GM12873 (cell line): ENCODE measurements at regions not wholly inside any gene's neighbourhood (a gene's known extent, or its start where the extent isn't known, plus 50 kb on each side); places are given as distances from the start of the nearest gene placed in this dataset.

Experiments
- TF ChIP-seq, protein P1 (sequence below): IDR thresholded peaks from 2 replicates; pipeline ENCODE4 v1.5.1; 2012; ENCODE audit warnings: low read depth, mild to moderate bottlenecking, moderate library complexity, low read length, control low read depth; ENCODE audit not compliant: insufficient read depth; ENCODE audit errors: missing control alignments

DNA sequence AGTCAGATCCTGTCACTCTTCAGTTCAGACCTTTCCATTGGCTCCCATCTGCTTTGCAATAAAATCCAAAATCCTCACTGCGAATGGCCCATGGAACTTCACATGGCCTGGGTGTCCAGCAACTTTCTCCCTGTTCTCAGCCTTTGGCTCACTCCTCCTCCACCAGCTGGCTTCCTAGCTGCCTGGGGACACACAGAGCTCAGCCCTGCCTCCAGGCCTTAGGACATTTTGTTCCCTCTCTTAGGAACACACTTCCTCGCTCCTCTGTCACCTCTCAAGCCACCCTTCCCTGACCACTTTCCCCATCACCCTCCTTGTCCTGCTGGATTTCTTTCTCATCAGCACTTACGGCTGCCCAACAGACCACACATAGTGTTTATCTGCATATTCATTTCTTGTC lies 419.6 kb downstream of the MED13L start:
- TF ChIP-seq, protein P1, sequence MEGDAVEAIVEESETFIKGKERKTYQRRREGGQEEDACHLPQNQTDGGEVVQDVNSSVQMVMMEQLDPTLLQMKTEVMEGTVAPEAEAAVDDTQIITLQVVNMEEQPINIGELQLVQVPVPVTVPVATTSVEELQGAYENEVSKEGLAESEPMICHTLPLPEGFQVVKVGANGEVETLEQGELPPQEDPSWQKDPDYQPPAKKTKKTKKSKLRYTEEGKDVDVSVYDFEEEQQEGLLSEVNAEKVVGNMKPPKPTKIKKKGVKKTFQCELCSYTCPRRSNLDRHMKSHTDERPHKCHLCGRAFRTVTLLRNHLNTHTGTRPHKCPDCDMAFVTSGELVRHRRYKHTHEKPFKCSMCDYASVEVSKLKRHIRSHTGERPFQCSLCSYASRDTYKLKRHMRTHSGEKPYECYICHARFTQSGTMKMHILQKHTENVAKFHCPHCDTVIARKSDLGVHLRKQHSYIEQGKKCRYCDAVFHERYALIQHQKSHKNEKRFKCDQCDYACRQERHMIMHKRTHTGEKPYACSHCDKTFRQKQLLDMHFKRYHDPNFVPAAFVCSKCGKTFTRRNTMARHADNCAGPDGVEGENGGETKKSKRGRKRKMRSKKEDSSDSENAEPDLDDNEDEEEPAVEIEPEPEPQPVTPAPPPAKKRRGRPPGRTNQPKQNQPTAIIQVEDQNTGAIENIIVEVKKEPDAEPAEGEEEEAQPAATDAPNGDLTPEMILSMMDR, result no peak

DNA sequence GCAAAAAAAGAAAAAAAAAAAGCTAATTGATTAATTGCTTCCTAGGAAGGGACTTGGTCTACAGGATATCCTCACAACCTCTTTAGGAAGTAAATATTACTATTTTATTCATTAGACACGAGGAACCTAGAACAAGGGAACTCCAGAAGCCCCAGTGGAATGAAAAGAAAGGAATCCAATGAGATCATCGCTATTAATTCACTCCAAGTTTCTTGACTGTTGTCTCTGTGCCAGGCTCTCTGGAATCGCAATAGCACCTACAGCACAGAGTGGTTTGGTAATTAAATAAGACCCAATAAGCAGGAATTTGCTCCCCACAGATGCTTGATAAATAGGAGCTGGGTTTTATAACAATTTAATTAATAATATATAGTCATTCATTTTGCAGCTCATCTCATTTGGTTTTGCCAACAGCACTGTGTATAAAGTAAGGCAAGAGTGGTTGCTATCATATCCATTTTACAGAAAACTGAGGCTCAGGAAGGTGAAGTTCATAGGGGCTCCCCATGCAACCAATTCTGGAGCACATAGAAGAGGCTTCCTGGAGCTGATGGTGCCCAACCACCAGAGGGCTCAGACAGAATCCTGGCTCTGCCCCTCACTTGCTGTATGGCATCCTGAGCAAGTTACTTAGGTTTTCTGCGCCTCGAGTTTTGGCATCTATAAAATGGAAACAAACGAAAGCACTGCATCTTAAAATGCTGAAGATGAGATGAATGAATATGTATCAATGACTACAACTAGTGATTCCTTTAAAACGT lies 420.2 kb downstream of the MED13L start:
- TF ChIP-seq, protein P1, result no peak

DNA sequence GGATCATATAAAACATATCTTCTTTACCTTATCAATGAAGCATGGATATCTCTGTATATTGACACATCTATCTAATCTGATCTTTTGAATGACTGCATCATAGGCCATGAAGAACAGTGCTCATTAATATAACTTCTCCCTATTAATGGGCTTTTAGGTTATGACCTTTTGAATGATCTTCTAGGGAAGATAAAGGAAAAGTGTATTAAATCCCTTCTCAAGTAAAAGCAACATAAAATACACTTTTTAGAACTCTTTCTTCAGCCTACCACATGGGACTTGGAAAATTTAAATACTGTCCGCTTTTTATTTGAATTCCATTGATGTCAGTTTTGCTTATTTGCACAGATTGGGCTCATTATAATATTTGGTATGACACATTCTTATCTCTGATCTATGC lies 425.4 kb downstream of the MED13L start:
- TF ChIP-seq, protein P1, result no peak

DNA sequence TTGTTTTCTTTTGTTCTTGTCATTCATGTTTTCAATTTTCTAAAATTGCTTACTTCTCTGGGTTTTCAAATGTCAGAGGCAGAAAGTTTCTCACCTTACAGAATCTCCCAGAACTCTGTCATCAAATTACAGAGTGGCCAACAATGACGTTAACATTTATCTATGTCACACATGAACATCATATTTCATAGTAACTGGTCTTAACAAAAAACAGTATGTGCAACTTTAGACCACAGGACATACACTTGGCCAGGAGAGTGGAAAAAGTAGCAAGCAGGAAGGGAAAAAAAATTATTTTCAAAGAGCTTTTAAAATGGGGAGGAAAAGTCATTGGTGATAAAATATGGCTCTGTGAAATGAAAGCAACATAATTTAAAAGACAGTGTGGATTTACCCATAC lies 426.5 kb downstream of the MED13L start:
- TF ChIP-seq, protein P1, result no peak

DNA sequence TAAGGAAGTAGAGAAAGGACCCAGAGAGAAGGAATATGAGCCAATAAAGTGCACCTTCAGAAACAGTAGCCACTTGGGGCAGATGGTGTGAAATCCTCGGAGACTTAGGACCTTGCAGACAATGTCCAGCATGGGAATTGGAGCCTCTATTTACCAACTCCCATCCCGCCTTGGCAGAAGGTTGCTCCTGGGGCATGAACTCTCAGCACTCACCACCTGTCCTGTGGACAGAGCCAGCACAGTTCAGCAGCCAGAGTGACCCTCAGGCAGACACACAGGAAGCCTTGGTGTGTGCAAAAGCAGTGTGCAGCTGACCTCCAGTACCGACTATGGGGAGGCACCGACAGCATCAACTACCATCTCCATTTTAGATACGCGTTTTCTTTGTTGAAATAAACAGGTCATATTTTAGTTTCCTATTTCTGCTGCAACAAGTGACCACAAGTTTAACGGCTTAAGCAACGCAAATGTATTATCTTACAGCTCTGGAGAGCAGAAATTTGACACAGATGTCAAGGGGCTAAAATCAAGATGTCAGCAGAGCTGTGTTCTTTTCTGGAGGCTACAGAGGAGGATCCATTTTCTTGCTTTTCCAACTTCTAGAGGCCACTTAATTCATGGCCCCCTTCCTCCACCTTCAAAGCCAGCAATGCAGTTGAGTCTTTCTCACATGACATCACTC lies 428.1 kb downstream of the MED13L start:
- TF ChIP-seq, protein P1, result no peak

DNA sequence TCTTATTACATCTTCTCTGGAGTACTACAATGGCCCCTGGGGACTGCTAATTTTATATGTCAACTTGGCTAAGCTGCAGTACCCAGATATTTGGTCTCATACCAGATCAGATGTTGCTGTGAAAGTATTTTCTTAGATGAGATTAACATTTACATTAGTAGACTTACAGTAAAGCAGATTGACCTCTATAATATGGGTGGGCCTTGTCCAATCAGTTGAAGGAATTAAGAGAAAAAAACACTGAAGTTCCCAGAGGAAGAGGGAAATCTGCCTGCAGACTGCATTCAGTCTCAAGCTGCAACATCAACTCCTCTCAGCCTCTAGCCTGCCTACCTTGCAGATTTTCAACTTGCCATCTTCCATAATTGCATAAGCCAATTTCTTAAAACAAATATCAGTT lies 430.1 kb downstream of the MED13L start:
- TF ChIP-seq, protein P1, result no peak

DNA sequence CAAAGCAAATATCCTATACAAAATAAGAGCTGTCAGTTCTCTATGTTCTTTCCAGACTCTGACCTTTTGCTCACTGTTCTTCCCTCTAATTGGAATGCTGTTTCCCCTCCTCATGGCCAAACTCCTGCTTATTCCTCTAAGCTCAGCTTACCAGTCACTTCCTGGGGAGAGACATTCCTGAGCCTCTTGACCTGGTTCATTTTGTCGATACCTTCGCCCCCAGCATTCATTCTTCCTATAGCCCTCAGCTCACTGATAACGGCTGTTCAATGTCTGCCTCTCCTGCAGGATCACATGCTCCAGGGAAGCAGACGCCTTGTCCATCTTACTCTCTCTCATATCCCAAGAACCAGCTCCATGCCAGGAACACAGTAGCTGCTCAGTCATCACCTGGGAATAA lies 431.0 kb downstream of the MED13L start:
- TF ChIP-seq, protein P1, result no peak
